GM12878 (cell line): ENCODE measurements at regions not wholly inside any gene's neighbourhood (a gene's known extent, or its start where the extent isn't known, plus 50 kb on each side); places are given as distances from the start of the nearest gene placed in this dataset.

Source experiments
- ATAC-seq: fragments of 200-7000 bp; cut with Tn5 transposase; 3 replicates; pipeline ENCODE4 v1.9.1; 2020; ENCODE audit warnings: mild to moderate bottlenecking, moderate library complexity
- BruUV-seq: library from RNA; stranded (reverse); fragments of 400-500 nt; replicated peaks from 2 replicates; lab custom pipeline; 2021; lab: Mats Ljungman, UMichigan
- CTCF ChIA-PET: fragments of 300-600 bp; sonication (Branson Sonifier 250); formaldehyde crosslinking; extraction: SDS; loops from one replicate; lab custom pipeline; 2021; ENCODE audit warnings: inconsistent platforms; lab: Yijun Ruan, JAX
- POLR2A ChIA-PET: fragments of 350-600 bp; formaldehyde crosslinking; extraction: SDS; loops from one replicate; lab custom pipeline; 2021; ENCODE audit warnings: inconsistent platforms; lab: Charles Lee
- RAD21 ChIA-PET: fragments of 300-600 bp; sonication (Branson Sonifier 250); formaldehyde crosslinking; loops from one replicate; lab custom pipeline; 2023; ENCODE audit warnings: antibody characterized with exemption; ENCODE audit not compliant: unreplicated experiment; lab: Charles Lee
- SMC1A ChIA-PET: fragments of 300-600 bp; sonication (Branson Sonifier 250); formaldehyde crosslinking; loops from one replicate; lab custom pipeline; 2023; ENCODE audit not compliant: unreplicated experiment, uncharacterized antibody; lab: Charles Lee
- DNase-seq: peaks from one replicate; pipeline ENCODE4 v3.0.0-alpha.2; 2011; ENCODE audit warnings: low read depth, low spot score
- FAIRE-seq: peaks from 3 replicates; lab custom pipeline; 2011; peaks lifted over from hg19 to GRCh38; lab: Jason Lieb, UNC
- H2AFZ ChIP-seq: 2 replicates; pipeline ENCODE4 v1.6.0; 2011; ENCODE audit warnings: low read depth, low read length, control low read depth; ENCODE audit not compliant: control insufficient read depth
- H3K27ac ChIP-seq: 2 replicates; pipeline ENCODE4 v1.5.1; 2011; ENCODE audit warnings: control low read depth; ENCODE audit not compliant: control insufficient read depth, insufficient read depth
- H3K27me3 ChIP-seq, 2 experiments: replicated peaks in 1 of 2; 2 replicates each; pipeline versions ENCODE4 v1.6.0 to v1.6.1; 2011; ENCODE audit warnings: low read length in 1 of 2; ENCODE audit not compliant: control insufficient read depth in 2 of 2, insufficient read depth in 2 of 2
- H3K36me3 ChIP-seq, 2 experiments: 2 replicates each; pipeline ENCODE4 v1.5.1; 2011; ENCODE audit warnings: low read length in 1 of 2; ENCODE audit not compliant: control insufficient read depth in 2 of 2, insufficient read depth in 2 of 2
- H3K4me1 ChIP-seq: 2 replicates; pipeline ENCODE4 v1.6.1; 2011; ENCODE audit warnings: mild to moderate bottlenecking, low read length, moderate library complexity, mixed read lengths; ENCODE audit not compliant: control insufficient read depth, insufficient read depth
- H3K4me2 ChIP-seq: 2 replicates; pipeline ENCODE4 v1.6.0; 2011; ENCODE audit warnings: control low read depth; ENCODE audit not compliant: control insufficient read depth, insufficient read depth
- H3K4me3 ChIP-seq: fragments of 200-600 bp; sonication (generic); 2 replicates; pipeline ENCODE4 v1.5.1; 2016
- H3K79me2 ChIP-seq: 2 replicates; pipeline ENCODE4 v1.6.0; 2011; ENCODE audit warnings: low read length; ENCODE audit not compliant: control insufficient read depth, insufficient read depth
- H3K9ac ChIP-seq: 2 replicates; pipeline ENCODE4 v1.8.0; 2011; ENCODE audit warnings: low read length, control low read depth, mixed read lengths; ENCODE audit not compliant: control insufficient read depth, insufficient read depth
- H3K9me3 ChIP-seq: replicated peaks from 3 replicates; pipeline ENCODE4 v1.5.1; 2011; ENCODE audit warnings: mild to moderate bottlenecking, low read length; ENCODE audit not compliant: control insufficient read depth, insufficient read depth
- H4K20me1 ChIP-seq: 2 replicates; pipeline ENCODE4 v1.6.0; 2011; ENCODE audit not compliant: control insufficient read depth, insufficient read depth
- BACH1 ChIP-seq: fragments of 450-650 bp; IDR thresholded peaks from 2 replicates; pipeline ENCODE4 v1.6.1; 2017; ENCODE audit warnings: mild to moderate bottlenecking, borderline replicate concordance
- DPF2 ChIP-seq: fragments of 450-650 bp; IDR thresholded peaks from 2 replicates; pipeline ENCODE4 v1.6.1; 2017; ENCODE audit warnings: mild to moderate bottlenecking
- EP300 ChIP-seq, 2 experiments: fragments of 150-350 bp in 1 of 2; IDR thresholded peaks; 2 replicates each; pipeline ENCODE4 v1.6.1; 2011 to 2012; ENCODE audit warnings: low read depth in 2 of 2, low read length in 2 of 2, borderline replicate concordance in 1 of 2, improper control_type of control experiment in 1 of 2, inconsistent platforms in 1 of 2; ENCODE audit not compliant: control insufficient read depth in 1 of 2
- KAT2A ChIP-seq: conservative IDR thresholded peaks from 2 replicates; pipeline ENCODE4 v1.6.1; 2011; ENCODE audit warnings: low read depth, low read length; ENCODE audit not compliant: control insufficient read depth
- NR2F1 ChIP-seq: fragments of 450-650 bp; conservative IDR thresholded peaks from 2 replicates; pipeline ENCODE4 v1.6.1; 2017; ENCODE audit warnings: mild to moderate bottlenecking
- TCF3 ChIP-seq: IDR thresholded peaks from 2 replicates; pipeline ENCODE4 v1.6.1; 2012; ENCODE audit warnings: low read depth, mild to moderate bottlenecking, low read length, borderline replicate concordance; ENCODE audit not compliant: insufficient read depth
- YBX1 ChIP-seq: fragments of 450-650 bp; IDR thresholded peaks from 2 replicates; pipeline ENCODE4 v1.6.1; 2016; ENCODE audit warnings: antibody characterized with exemption
- ZSCAN29 ChIP-seq: fragments of 450-650 bp; IDR thresholded peaks from 2 replicates; pipeline ENCODE4 v1.6.1; 2017; ENCODE audit warnings: mild to moderate bottlenecking, moderate library complexity
- WGBS: methylation state at CpG from one replicate; pipeline ENCODE4 v1.1.6; 2016; ENCODE audit warnings: low lambda C conversion rate; ENCODE audit not compliant: insufficient replicate concordance, insufficient coverage; ENCODE audit errors: missing lambda C conversion rate; 5-methylcytosine and 5-hydroxymethylcytosine counted together
- in situ Hi-C: fragments of 300-500 bp; cut with MboI; formaldehyde crosslinking; loops from 9 replicates; pipeline ENCODE4 v1.14.3; 2018; ENCODE audit warnings: mixed read lengths
- intact Hi-C: fragments of 100-400 bp; cut with micrococcal nuclease; formaldehyde crosslinking; loops from one replicate; pipeline ENCODE4 v1.14.2; 2022; ENCODE audit not compliant: unreplicated experiment
- TF ChIP-seq, protein P1 (sequence below): fragments of 450-650 bp; IDR thresholded peaks from 2 replicates; pipeline ENCODE4 v1.6.1; 2017; ENCODE audit warnings: mild to moderate bottlenecking, low read depth, inconsistent platforms; ENCODE audit not compliant: poor library complexity, severe bottlenecking
- TF ChIP-seq, protein P2 (sequence below), 3 experiments: IDR thresholded peaks in 2 of 3; conservative IDR thresholded peaks in 1 of 3; 2 replicates each; pipeline ENCODE4 v1.5.1; 2011; ENCODE audit warnings: low read depth in 3 of 3, low read length in 3 of 3, mild to moderate bottlenecking in 3 of 3, control low read depth in 2 of 3, moderate library complexity in 2 of 3, inconsistent platforms in 1 of 3, mixed read lengths in 1 of 3; ENCODE audit not compliant: control insufficient read depth in 2 of 3, insufficient read depth in 1 of 3; ENCODE audit errors: extremely low read depth in 1 of 3
- TF ChIP-seq, protein P3 (sequence below): IDR thresholded peaks from 2 replicates; pipeline ENCODE4 v1.6.1; 2011; ENCODE audit warnings: low read depth, mild to moderate bottlenecking, low read length, moderate library complexity, borderline replicate concordance; ENCODE audit errors: extremely low read depth

DNA sequence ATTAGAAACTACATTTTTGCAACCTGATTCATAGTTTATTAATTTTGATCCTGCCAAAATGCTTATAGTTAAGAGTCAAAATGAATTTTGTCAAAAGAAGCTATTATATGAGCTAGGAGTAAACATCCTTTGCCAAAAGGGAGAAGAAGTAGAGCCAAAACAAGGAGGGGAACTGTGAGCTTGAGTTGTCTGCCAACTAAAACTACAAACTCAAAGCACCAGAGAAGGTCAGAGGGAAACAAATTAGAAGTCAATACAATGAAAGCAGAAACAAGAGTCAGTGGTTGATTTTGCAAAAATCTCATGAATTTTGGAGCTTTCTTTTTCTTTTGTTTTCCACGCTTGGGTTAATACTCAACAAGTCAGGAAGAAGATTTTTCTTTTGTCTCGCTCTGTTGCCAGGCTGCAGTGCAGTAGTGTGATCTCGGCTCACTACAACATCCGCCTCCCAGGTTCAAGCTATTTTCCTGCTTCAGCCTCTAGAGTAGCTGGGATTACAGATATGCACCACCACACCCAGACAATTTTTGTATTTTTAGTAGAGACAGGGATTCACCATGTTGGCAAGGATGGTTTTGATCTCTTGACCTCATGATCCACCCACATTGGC lies 508.5 kb downstream of the RIT2 start:
- Histone ChIP-seq H3K27ac (no peak overlapping the region), H3K4me3 (no peak overlapping the region), H3K27me3 (no peaks in the 10 kb centered on the region), H3K4me2 (no peak overlapping the region), H3K9ac (no peak overlapping the region), H3K9me3 (no peaks in the 10 kb centered on the region), H3K4me1 (no peaks in the 10 kb centered on the region), H3K79me2 (no peaks in the 10 kb centered on the region), H3K36me3 (no peaks in the 10 kb centered on the region), H4K20me1 (no peaks in the 10 kb centered on the region), H2AFZ (no peak overlapping the region)
- POLR2A ChIA-PET, result no interaction called here
- RAD21 ChIA-PET, result interaction anchor here (1.4 kb wide), 1 partner anchor 11 kb away, joined by 7 read pairs; no protein-coding TSS in a partner anchor
- CTCF ChIA-PET, result interaction anchor here (1.4 kb wide), 1 partner anchor 11 kb away, joined by 5 read pairs; no protein-coding TSS in a partner anchor
- FAIRE-seq, result no peak
- ATAC-seq, result no peak
- no TSS peak for BruUV-seq
- TF ChIP-seq YBX1, result no peak
- no peak for TF ChIP-seq EP300 (IDR thresholded peaks at IDR 0.05; ENCODE audit: borderline replicate concordance in 1 of 2, control insufficient read depth in 1 of 2, low read depth in 2 of 2, low read length in 2 of 2)
- TF ChIP-seq ZSCAN29, result no peak
- no peak for TF ChIP-seq DPF2
- no peak for TF ChIP-seq KAT2A
- no peak for TF ChIP-seq TCF3
- TF ChIP-seq NR2F1, result no peak
- TF ChIP-seq, protein P1, sequence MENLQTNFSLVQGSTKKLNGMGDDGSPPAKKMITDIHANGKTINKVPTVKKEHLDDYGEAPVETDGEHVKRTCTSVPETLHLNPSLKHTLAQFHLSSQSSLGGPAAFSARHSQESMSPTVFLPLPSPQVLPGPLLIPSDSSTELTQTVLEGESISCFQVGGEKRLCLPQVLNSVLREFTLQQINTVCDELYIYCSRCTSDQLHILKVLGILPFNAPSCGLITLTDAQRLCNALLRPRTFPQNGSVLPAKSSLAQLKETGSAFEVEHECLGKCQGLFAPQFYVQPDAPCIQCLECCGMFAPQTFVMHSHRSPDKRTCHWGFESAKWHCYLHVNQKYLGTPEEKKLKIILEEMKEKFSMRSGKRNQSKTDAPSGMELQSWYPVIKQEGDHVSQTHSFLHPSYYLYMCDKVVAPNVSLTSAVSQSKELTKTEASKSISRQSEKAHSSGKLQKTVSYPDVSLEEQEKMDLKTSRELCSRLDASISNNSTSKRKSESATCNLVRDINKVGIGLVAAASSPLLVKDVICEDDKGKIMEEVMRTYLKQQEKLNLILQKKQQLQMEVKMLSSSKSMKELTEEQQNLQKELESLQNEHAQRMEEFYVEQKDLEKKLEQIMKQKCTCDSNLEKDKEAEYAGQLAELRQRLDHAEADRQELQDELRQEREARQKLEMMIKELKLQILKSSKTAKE, result no peak
- TF ChIP-seq, protein P2, sequence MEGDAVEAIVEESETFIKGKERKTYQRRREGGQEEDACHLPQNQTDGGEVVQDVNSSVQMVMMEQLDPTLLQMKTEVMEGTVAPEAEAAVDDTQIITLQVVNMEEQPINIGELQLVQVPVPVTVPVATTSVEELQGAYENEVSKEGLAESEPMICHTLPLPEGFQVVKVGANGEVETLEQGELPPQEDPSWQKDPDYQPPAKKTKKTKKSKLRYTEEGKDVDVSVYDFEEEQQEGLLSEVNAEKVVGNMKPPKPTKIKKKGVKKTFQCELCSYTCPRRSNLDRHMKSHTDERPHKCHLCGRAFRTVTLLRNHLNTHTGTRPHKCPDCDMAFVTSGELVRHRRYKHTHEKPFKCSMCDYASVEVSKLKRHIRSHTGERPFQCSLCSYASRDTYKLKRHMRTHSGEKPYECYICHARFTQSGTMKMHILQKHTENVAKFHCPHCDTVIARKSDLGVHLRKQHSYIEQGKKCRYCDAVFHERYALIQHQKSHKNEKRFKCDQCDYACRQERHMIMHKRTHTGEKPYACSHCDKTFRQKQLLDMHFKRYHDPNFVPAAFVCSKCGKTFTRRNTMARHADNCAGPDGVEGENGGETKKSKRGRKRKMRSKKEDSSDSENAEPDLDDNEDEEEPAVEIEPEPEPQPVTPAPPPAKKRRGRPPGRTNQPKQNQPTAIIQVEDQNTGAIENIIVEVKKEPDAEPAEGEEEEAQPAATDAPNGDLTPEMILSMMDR (IDR thresholded peaks at IDR 0.05 in 2 of 3, conservative IDR thresholded peaks at IDR 0.05 in 1 of 3; ENCODE audit: control insufficient read depth in 2 of 3, extremely low read depth in 1 of 3, insufficient read depth in 1 of 3, low read depth in 3 of 3, low read length in 3 of 3), result no peak
- TF ChIP-seq, protein P3, sequence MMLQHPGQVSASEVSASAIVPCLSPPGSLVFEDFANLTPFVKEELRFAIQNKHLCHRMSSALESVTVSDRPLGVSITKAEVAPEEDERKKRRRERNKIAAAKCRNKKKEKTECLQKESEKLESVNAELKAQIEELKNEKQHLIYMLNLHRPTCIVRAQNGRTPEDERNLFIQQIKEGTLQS, result no peak
- no peak for TF ChIP-seq BACH1
- SMC1A ChIA-PET, result interaction anchor here (1.0 to 1.1 kb wide), 2 partner anchors 8 to 24 kb away, joined by 4 read pairs; no protein-coding TSS in a partner anchor
- in situ Hi-C loops, result no loop called here
- no peak for DNase-seq
- intact Hi-C loops, result no loop called here
- WGBS, result 55% methylated on average over 4 of the region's 4 CpGs
